DMS 273 (cell line): ENCODE measurements at regions not wholly inside any gene's neighbourhood (a gene's known extent, or its start where the extent isn't known, plus 50 kb on each side); places are given as distances from the start of the nearest gene placed in this dataset.
"Not testable (repeated sequence)": the region's sequence is repeated elsewhere in the genome, so short reads cannot be mapped to it uniquely, and the experiment has no call there.

Source experiments
- DNase-seq: peaks from one replicate; lab custom pipeline; 2025; ENCODE audit not compliant: unreplicated experiment; lab: John Stamatoyannopoulos, UW

DNA sequence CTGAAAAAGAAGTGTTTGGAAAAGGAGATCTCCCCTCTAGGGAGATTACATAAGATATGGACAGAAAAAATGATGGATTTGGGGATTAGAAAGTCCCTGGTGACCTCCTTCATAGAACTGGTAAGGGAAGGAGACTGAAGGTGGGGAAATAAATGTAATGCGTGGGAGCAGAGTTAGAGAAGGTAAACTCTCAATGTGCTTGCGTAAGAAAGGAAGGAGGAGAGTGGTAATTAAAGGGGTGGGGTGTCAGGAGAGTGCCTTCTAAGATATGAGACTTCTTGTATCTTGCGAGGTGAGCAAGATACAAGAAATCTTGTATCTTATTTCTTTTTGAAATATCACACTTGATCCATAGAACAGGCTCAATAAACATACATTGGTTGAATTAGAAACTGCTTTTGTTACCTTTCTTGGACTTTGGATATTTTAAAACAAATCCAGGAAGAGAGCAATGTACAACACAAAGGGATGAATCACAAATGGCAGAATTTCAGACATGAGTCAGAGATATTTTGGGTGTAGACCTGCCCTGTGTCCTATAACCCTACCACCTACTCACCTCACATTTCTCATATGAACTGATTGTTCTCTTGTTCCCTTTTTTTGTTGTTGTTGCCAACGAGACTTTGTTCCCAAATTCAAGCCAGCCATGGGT lies 342.4 kb downstream of the INSIG2 start:
- DNase-seq: no peak

DNA sequence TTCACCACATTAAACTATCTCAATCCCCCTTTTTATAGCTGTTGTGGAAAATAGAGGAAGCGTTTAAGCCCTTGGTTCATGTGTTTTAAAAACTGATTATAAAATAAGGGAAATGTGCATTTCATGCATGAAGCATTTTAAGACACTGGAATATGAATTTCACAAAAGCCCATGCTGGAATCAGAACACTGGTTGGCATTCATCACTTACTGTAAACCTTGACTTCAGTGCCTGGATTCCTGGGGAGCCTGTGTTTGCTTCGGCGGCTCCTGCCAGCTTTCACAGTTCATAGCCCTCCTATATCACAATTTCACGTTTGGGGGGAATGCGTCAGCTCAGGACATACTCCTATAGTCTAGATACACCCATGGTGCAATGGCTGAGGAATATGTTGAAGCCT lies 336.9 kb downstream of the INSIG2 start:
- DNase-seq: no peak

DNA sequence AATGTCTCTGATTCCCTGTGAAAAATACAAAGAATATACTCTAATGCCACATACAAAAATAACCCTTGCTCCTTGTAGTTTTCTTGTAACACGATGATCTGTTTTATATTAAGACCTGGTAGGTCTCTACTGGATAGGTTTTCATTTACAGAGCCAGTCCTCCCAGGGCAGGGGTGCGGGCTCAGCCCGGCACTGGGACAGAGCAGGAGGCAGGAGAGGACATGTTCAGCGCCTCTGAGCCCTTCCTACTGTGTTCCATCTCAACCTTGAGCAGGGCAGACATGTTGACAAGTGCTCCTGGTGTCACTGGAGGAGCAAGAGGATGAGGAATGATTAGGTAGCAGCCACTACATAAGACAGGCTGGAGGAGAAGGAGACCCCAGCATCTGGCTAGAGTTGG lies 335.5 kb downstream of the INSIG2 start:
- DNase-seq: no peak

DNA sequence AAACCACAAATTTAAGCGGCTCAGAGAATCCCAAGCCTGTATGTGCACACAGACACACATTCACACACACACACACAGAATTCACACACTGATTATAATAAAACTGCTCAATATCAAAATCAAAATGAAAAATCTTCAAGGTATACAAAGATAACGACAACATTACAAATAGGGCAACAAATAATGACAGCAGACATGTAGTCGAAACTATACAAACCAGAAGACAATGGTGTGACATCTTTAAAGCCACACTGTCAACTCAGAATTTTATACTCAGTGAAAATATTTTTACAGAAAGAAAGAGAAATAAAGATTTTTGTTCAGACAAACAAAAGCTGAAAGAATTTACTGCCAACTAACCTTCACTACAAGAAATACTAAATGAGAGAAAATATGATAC lies 333.4 kb downstream of the INSIG2 start:
- no peak for DNase-seq

DNA sequence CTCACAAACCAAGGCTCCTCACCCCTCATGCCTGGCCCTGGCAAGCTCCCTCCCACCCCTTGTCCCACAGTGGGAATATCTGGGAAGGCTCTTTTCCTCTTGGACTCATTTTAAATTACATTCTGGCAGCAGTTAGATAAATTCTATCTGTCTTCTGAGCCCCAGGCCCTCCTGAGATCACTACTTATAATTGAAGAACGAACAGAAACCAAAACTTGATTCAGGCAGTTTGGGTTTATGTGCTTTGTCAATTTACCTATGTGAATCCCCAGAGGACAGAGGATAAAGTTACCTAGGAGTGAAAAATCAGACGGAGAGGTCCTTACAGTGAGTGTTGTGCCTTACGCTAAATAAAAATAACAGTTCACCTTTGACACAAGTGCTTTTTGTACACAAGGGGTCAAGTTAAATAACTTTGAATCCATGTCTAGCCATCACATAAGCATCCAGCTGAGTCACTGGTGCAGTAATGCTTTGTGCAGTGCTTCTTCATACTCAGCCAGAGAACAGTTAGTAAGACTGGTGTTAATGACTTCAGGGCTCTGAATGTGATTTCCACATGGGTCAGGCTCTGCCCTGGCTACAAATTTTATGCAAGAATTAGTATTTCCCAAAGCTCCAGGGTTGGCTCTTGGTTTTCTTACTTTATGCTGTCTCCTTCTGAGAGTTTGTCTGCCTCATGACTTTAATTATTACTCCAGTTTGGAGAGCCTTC lies 329.3 kb downstream of the INSIG2 start:
- no peak for DNase-seq

DNA sequence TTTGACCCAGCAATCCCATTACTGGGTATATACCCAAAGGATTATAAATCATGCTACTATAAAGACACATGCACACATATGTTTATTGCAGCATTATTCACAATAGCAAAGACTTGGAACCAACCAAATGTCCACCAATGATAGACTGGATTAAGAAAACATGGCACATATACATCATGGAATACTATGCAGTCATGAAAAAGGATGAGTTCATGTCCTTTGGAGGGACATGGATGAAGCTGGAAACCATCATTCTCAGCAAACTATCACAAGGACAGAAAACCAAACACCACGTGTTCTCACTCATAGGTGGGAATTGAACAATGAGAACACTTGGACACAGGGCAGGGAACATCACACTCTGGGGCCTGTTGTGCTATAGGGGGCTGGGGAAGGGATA lies 326.9 kb downstream of the INSIG2 start:
- DNase-seq: not testable (repeated sequence)

DNA sequence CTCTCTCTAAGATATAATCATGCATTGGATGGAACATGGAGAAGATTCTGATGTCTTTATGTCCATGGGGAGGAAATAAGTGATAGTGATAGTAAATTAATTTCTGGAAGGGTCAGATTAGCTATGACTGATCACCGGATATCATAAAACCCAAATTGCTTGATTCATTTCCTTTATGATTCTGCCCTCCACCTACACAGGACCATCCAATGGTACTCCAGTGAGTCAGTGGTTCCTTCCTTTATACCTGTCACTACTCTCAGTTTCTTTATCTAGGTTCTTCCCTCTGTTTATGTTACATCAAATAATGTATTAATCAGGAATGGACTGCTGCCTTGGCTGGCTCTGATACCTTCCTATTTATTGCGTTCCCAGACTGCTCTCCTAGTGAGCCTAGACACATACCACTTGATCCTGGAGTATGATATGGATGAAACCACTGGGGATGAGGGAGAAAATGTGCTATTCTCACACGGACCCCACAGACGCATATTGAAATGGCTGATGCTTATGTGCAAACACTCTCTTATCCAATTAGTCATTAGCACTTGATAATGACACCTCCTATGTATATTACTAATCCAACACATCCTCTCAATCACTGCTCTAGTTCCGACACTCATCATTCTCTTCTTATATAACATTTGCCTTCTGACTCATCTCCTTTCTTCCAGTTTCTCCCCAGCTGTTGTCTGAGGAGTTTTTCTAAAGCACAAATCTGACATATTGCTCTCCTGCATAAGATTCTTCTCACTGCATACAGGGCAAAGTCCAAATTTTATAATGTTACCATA lies 315.6 kb downstream of the INSIG2 start:
- no peak for DNase-seq

DNA sequence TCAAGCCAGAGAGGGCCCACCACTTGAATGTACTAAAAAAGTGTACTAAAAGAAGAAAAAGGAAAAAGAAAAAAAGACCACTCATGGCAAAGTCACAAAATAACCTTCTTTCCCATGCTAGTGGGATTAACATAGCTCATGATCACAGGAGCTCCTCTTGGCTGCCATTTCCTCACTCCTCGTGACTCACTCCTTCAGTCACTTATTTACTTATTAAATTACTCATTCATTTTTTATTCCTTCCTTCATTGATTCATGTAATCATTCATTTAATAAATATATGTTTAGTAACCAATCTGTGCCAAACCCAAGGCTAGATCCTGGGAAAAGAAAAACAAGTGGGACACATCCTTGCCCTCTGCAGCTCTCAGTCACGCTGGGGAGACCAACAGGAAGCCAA lies 300.5 kb downstream of the INSIG2 start:
- no peak for DNase-seq

DNA sequence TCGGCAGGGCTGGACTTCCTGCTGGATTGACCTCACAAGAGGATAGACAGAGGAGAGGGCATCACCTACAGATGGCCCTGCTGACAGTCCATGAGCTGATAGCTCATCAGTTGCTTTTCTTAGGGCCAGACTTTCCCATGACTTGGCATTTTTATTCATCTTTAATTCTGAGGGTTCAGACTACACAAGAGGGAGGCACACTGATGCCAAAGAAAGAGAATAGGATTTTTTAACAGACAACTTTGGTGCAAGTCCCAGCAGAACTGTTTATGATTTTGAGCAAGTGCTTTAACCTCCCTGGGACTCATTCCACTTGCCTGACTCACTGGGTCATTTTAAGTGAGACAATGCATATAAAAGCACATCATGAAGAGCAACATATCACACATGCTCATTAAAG lies 299.2 kb downstream of the INSIG2 start:
- no peak for DNase-seq

DNA sequence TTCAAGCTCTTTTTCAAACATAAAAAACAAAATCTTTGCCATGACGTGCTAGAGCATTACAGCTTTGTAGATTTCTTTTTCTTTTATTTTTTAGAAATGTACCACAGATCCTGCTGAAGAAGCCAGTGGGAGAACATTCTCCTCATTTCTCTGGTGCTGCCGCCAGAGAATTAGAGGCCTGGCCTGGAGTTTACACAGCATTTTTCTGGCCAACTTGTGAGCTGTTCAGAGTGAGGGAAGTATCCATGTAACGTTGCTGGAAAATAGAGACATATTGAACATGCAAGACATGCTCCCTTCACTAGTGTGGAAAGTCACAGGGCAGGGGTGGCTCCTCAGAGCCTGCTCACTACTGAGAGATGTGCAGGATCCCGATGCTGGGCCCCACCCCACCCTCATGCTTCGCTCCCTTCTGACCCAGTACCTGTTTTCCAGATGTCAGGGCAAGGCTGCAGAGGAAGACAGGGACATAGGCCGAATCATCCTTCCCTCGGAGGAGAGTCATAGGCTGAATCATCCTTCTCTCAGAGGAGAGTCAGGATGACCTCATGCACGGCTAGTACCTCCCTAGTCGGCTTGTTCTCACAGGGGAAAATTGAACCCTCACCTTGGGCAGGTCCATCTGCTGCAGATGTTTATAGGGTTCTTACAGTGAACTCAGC lies 298.5 kb downstream of the INSIG2 start:
- DNase-seq: no peak

DNA sequence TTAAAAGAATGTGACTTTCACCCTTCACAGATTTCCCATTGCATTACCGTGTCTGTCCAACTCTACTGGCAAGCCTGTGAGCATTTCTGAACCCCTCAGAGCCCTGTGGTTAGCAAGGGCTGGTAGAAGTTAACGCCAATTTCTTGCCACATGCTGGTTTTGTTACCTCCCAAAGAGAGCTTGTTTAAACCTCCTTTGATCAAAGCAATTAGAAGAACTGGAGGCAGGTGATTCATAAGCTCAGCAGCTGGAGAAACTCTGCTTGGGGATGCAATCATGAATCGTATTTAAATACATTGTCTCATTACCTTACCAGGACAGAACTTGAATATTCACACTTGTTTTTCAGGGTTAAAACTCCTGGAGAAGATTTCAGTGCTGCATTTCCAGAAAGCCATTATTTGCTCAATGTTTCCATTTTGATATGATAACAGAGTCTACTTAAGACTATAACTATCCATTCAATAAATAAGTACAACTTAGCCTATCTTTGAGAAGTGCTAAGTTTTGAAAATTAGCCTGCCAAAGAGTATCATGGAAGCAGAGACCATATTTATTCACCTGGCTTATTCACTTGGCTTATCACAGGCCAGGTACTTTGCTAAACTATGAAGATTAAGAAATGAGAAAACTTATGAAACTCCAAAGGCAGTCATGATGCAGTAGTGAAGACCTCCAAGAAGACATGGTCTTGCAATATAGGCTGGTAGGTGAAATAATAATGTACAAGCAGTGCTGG lies 292.8 kb downstream of the INSIG2 start:
- no peak for DNase-seq

DNA sequence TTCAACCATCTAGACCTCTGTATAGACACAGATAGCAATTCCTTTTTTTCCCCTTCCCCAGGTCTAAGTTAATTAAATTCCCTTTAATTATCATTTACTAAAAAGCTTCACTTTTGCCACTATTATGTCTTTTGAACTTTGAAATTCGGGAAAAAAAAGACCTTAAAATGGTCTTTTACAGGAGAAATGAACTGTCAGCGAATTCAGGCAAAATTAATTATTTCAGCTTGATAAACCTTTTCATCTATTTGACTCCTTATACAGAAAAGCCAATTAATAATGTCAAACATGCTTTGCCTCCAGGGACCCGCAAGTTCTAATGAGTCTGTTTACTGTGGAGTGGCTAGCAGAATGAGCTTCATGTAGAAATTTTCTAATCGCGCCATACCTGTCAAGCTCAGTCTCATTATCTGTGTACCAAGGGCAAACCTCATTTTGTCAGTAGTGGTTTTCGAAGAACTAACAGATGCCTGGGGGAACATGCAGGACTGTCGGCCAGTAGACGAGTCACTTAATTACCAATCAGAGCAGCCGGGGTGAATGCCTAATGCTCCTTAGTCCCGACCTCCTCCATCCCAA lies 287.7 kb downstream of the INSIG2 start:
- no peak for DNase-seq

DNA sequence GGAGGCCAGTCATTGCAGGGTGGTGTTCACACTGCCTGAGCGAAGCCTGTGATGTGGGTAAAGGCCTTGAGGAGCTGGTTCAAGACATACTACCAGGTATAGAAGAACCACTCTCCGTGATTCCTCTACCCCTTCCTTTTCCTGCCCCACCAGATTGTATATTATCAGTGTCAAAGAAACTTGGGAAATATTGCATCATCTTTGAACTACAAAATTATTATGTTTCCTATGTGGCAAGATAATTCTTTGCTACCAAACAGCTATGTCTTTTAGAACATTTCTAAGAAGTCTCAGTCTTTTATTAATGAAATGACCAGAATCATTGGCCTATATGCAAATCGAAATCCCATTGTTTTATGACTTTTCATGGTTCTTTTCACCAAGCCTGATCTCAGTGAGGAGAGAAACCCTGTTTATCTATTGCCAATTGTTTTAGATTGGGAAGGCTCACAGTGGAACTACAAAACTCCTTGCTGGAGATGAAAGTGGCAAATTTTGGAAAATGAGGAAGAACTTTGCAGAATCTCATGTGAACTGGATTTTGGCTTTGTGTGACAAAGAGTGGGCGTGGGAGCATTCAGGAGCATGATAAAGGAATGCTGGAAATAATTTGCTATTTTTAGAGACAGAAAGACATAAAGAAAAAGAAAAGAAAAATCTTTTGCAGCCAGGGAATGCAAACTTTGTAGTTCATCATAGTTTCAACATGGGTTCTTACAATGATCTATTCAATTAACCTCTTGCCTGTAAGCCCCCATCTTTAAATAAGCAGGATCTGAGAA lies 286.9 kb downstream of the INSIG2 start:
- no peak for DNase-seq

DNA sequence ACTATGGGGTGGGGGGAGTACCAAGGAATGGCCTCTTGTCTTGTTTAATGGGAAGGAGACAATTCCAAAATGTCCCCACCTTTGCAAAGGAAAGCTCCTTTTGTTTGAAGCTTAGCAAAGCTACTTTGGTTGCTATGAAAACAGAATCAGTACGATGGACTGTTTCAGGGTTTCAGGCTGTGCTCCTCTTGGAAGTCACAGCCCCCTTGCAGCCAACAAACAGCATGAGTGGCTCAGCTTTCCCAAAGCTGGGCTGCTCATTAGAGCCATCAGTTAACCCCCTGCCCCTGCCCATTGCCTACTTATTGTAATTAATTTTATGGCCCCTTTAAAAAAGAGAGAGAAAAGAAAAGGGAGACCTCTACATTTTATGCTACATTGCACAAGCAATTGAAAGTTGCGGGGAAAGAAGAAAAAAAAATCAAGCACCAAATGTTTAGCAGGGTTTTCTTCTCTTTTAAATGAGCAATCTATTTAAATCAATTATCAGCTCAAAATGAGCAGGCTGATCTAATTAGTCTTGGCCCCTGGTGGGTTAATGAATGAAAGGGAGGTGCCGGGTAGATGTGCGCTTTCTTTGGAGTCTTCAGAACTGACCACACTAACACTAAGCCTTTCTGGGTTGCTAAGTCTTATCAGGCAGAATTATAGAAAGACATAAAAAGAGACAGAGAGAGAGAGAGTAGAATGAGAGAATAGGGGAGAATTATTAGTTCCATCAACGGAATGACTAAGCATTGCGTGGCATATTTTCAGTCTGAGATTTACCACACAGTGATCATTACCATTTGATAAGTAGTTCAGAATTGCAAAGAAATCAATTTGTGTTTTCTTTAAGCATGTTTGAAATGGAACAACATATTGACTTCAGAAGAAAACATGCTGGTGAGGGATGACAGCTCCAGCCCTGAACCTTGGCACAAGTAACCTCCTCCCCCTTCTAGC lies 284.9 kb downstream of the INSIG2 start:
- DNase-seq: no peak

DNA sequence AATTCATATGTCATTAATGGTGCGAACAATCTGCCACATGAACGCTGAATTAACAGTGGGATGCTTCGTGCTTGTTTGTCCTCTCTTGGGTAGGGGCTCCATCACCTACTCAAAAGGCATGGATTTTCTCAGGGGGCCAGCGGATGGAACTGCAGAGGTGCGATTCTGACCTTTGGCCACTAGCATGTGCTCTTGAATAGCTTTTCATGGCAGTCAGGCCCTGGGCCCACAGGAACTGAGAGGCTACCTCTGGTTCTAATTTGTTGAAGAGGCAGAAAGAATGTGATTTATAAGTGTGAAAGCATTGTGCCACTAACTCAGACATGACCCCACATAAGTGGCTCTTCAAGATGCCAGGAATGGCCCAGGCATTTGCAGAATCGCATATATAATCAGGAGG lies 283.2 kb downstream of the INSIG2 start:
- DNase-seq: peak; percentile 57

DNA sequence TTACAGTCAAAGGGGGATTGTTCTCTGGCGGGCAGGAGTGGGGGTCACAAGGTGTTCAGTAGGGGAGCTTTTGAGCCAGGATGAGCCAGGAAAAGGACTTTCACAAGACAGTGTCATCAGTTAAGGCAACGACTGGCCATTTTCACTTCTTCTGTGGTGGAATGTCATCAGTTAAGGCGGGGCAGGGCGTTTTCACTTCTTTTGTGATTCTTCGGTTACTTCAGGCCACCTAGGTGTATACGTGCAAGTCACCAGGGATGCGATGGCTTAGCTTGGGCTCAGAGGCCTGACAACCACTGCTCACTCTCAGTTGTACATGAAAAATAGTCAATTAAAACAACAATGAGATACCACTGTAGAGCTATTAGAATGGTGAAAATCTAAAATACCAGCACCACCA lies 281.2 kb downstream of the INSIG2 start:
- not testable (repeated sequence) for DNase-seq

DNA sequence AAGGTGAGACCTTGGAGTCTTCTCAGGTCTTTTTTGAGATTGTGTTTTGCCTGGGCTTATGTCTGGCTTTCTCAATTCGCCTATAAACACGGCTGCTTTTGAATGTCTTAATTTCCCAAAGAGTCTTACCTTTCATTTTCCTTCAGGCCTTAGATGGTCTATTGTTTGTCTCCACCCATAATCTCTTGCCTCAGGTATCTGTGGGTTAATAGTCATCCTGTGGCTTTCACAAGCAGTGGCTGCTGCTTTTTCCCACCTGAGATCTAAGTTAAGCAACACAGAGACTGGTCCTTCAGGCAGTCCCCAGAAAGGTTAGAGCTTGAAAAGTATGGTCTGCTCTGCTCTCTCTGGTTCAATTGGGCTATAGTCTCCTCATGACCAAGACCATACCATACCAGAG lies 275.3 kb downstream of the INSIG2 start:
- DNase-seq: no peak

DNA sequence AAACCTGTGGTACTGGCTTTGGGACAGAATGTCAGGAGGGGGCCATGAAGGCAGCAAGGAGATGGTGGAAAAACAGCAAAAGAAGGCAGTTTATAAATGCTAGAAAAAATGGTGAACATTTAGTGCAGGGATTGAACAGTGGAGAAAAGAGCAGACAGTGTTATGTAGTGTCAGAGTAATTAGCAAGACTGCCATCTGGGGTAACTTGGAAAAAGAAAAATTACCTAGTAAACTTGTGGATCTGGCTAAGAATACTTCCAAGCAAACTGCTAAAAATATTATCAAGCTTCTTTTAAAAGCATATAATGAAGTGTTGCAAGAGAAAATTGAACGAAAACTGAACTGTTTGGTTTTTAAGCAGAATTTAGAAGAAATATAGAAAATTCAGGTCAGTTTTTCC lies 267.8 kb downstream of the INSIG2 start:
- no peak for DNase-seq

DNA sequence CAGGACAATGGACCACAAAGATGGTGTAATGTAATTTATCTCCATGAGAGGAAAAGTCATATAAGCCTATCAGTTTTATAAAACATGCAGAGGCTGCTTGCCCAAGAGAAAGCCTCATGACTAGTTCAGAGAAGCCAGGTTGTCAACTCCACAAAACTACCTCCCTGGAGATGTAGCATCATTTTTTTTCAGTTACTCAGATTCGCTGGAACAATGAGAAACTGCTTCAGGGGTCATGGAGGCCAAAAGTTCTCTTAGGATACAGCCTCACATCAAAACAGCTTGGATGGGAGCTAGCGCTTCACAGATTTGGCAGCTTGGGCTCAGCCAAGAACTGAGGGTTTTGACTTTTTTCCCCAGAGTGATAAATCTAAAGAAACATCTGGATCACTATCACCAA lies 263.5 kb downstream of the INSIG2 start:
- DNase-seq: no peak
